CD4-positive, CD25-positive, alpha-beta regulatory T cell (primary cell): ENCODE measurements at regions not wholly inside any gene's neighbourhood (a gene's known extent, or its start where the extent isn't known, plus 50 kb on each side); places are given as distances from the start of the nearest gene placed in this dataset.
A peak's percentile ranks its signal among the peaks of the same experiment; 100 is the strongest.

Experiments used
- ATAC-seq, 2 donors: fragments of 150-1000 bp; cut with Tn5 transposase; one replicate each; pipeline ENCODE4 v1.10.0; 2021; ENCODE audit warnings: low read depth in 2 of 2, moderate number of reproducible peaks in 2 of 2, moderate library complexity in 1 of 2
- DNase-seq, 3 donors: peaks; one replicate each; pipeline versions ENCODE4 v3.0.0 to v3.0.0-alpha.2; 2012 to 2022; ENCODE audit warnings: mixed read lengths in 1 of 3
- H3K27ac ChIP-seq: one replicate; pipeline ENCODE4 v1.7.0; 2013; ENCODE audit warnings: mild to moderate bottlenecking, low read length; ENCODE audit not compliant: insufficient read depth, poor library complexity, severe bottlenecking
- H3K27me3 ChIP-seq: one replicate; pipeline ENCODE4 v1.7.0; 2013; ENCODE audit warnings: low read length; ENCODE audit not compliant: control insufficient read depth, insufficient read depth
- H3K36me3 ChIP-seq: one replicate; pipeline ENCODE4 v1.7.0; 2013; ENCODE audit warnings: mild to moderate bottlenecking, low read length, moderate library complexity; ENCODE audit not compliant: control insufficient read depth, insufficient read depth
- H3K4me1 ChIP-seq: 2 replicates; pipeline ENCODE4 v1.7.0; 2013; ENCODE audit warnings: mild to moderate bottlenecking, low read length; ENCODE audit not compliant: insufficient read depth, control insufficient read depth, poor library complexity, severe bottlenecking
- H3K4me3 ChIP-seq: one replicate; pipeline ENCODE4 v1.7.0; 2013; ENCODE audit warnings: low read depth, mild to moderate bottlenecking, low read length, moderate library complexity
- H3K9me3 ChIP-seq, 2 experiments: 1 replicate in 1 of 2; 2 replicates in 1 of 2; pipeline ENCODE4 v1.7.0; 2013; ENCODE audit warnings: low read length in 2 of 2, mild to moderate bottlenecking in 1 of 2, moderate library complexity in 1 of 2; ENCODE audit not compliant: control insufficient read depth in 2 of 2
- H3K27ac Mint-ChIP-seq, 3 donors: one replicate each; pipeline ENCODE4 v1.8.0; 2020 to 2022; ENCODE audit warnings: mild to moderate bottlenecking in 3 of 3, mixed read lengths in 3 of 3, moderate library complexity in 2 of 3
- H3K27me3 Mint-ChIP-seq: one replicate; pipeline ENCODE4 v1.8.0; 2022; ENCODE audit warnings: mild to moderate bottlenecking, mixed read lengths
- H3K36me3 Mint-ChIP-seq: one replicate; pipeline ENCODE4 v1.8.0; 2020; ENCODE audit warnings: mixed read lengths
- H3K4me1 Mint-ChIP-seq, 4 donors: one replicate each; pipeline ENCODE4 v1.8.0; 2020 to 2022; ENCODE audit warnings: mixed read lengths in 4 of 4, mild to moderate bottlenecking in 1 of 4
- H3K4me3 Mint-ChIP-seq, 4 donors: one replicate each; pipeline ENCODE4 v1.8.0; 2020 to 2022; ENCODE audit warnings: mild to moderate bottlenecking in 4 of 4, mixed read lengths in 4 of 4, moderate library complexity in 3 of 4
- H3K9me3 Mint-ChIP-seq, 7 donors: one replicate each; pipeline ENCODE4 v1.8.0; 2020 to 2022; ENCODE audit warnings: mixed read lengths in 7 of 7, mild to moderate bottlenecking in 3 of 7, moderate library complexity in 2 of 7

GRCh38 chr3:45332493-45332892, 55.9 kb upstream of the LARS2 start:
- peaks cover 0 to 7% (median 0%) of the 10 kb centered on the region in 4 donors for H3K4me1 Mint-ChIP-seq
- H3K27ac Mint-ChIP-seq, result no peak overlapping the region
- Histone ChIP-seq H3K9me3 (no peaks in the 10 kb centered on the region), H3K27me3 (peaks cover 3% of the 10 kb centered on the region), H3K4me3 (no peak overlapping the region), H3K27ac (no peak overlapping the region), H3K4me1 (no peaks in the 10 kb centered on the region), H3K36me3 (no peaks in the 10 kb centered on the region)
- H3K27me3 Mint-ChIP-seq, result peaks cover 23% of the 10 kb centered on the region
- no peak for ATAC-seq
- H3K4me3 Mint-ChIP-seq, result no peak overlapping the region
- no peak for DNase-seq
- peaks cover 0 to 2% (median 0%) of the 10 kb centered on the region in 7 donors for H3K9me3 Mint-ChIP-seq
- no peaks in the 10 kb centered on the region for H3K36me3 Mint-ChIP-seq

GRCh38 chr3:45332901-45333407, 55.4 kb upstream of the LARS2 start:
- Histone ChIP-seq H3K4me1 (no peaks in the 10 kb centered on the region), H3K27me3 (peaks cover 3% of the 10 kb centered on the region), H3K9me3 (no peaks in the 10 kb centered on the region), H3K27ac (no peak overlapping the region), H3K36me3 (no peaks in the 10 kb centered on the region), H3K4me3 (no peak overlapping the region)
- Mint-ChIP-seq H3K27me3 (peaks cover 23% of the 10 kb centered on the region), H3K9me3 (peaks cover 0 to 2% (median 0%) of the 10 kb centered on the region in 7 donors), H3K27ac (peak overlapping the region in 1 of 3 donors; percentile 38), H3K36me3 (no peaks in the 10 kb centered on the region), H3K4me3 (no peak overlapping the region), H3K4me1 (peaks cover 0 to 7% (median 0%) of the 10 kb centered on the region in 4 donors)
- no peak for DNase-seq
- no peak for ATAC-seq

- H3K27ac ChIP-seq, result no peak overlapping the region
- Mint-ChIP-seq H3K27ac (no peak overlapping the region), H3K36me3 (no peaks in the 10 kb centered on the region), H3K4me3 (no peak overlapping the region), H3K9me3 (peaks cover 0 to 2% (median 0%) of the 10 kb centered on the region in 7 donors), H3K27me3 (peaks cover 28% of the 10 kb centered on the region), H3K4me1 (peaks cover 0 to 7% (median 0%) of the 10 kb centered on the region in 4 donors)
- H3K27me3 ChIP-seq, result peaks cover 3% of the 10 kb centered on the region
- H3K4me1 ChIP-seq, result no peaks in the 10 kb centered on the region
- no peaks in the 10 kb centered on the region for H3K36me3 ChIP-seq
- ATAC-seq (no peak), DNase-seq (no peak)
- H3K9me3 ChIP-seq, result no peaks in the 10 kb centered on the region
- H3K4me3 ChIP-seq, result no peak overlapping the region
These were observed 54.8 kb upstream of the LARS2 start for GRCh38 chr3:45333549-45333948.

- Mint-ChIP-seq H3K27ac (no peak overlapping the region), H3K9me3 (no peaks in the 10 kb centered on the region), H3K27me3 (peaks cover 20% of the 10 kb centered on the region), H3K4me1 (no peaks in the 10 kb centered on the region), H3K4me3 (no peak overlapping the region), H3K36me3 (no peaks in the 10 kb centered on the region)
- DNase-seq, result no peak
- Histone ChIP-seq H3K27ac (no peak overlapping the region), H3K4me1 (no peaks in the 10 kb centered on the region), H3K27me3 (no peaks in the 10 kb centered on the region), H3K36me3 (no peaks in the 10 kb centered on the region), H3K4me3 (no peak overlapping the region), H3K9me3 (no peaks in the 10 kb centered on the region)
- ATAC-seq, result no peak
These were observed 50.4 kb upstream of the LARS2 start for GRCh38 chr3:45337839-45338470.
